ENCODE measurements at regions not wholly inside any gene's neighbourhood (a gene's known extent, or its start where the extent isn't known, plus 50 kb on each side); places are given as distances from the start of the nearest gene placed in this dataset.

DNA sequence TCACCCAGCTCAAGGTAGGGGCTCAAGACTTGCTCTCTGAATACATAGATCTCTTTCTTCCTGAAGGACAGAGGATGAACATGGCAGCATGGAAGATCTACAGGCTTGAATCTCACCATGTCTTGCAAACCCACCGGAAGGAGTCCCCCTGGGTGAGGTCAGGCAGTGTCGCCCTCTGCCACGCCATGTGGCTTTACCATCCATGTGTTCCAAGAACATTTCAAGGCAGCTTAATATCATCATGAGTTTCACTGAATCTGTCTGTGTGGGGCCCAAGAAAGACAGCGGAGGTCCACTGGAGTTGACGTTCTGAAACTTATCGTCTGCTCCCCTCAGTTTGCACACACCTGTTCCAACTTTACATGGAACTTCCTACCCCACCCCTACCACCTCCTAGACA lies 1202.6 kb downstream of the TBC1D22A start:
- H3K18ac ChIP-seq (ENCODE audit: low read depth, low read length): no peak overlapping the region

More for the DNA sequence above, 1202.6 kb downstream of the TBC1D22A start:
- H3K9me3 ChIP-seq (ENCODE audit: control insufficient read depth, insufficient read depth, low read length): peaks cover 37% of the 10 kb centered on the region
- ATAC-seq (ENCODE audit: low read depth) (no peak), DNase-seq (no peak)
- H3K4me3 ChIP-seq (ENCODE audit: insufficient read depth, low read depth, low read length): no peak overlapping the region
- no peak overlapping the region for H2BK120ac ChIP-seq (ENCODE audit: low read depth, low read length)
- H3K36me3 ChIP-seq (ENCODE audit: control insufficient read depth, insufficient read depth, low read length): no peaks in the 10 kb centered on the region
- no peak overlapping the region for H3K23ac ChIP-seq (ENCODE audit: low read depth, low read length)
- no peak overlapping the region for H2BK15ac ChIP-seq (ENCODE audit: low read depth, low read length)
- BruUV-seq (replicated peaks): no TSS peak
- H2AK9ac ChIP-seq (replicated peaks; ENCODE audit: low read depth, low read length, poor library complexity): no peak overlapping the region
- POLR2A ChIA-PET (ENCODE audit: unreplicated experiment): no interaction called here
- no peaks in the 10 kb centered on the region for H3K4me1 ChIP-seq (ENCODE audit: control insufficient read depth, insufficient read depth, low read length)
- dilution Hi-C loops (cut with HindIII; ENCODE audit: low sequenced_read_pairs, unreplicated experiment) (no loop called here), intact Hi-C loops (cut with micrococcal nuclease) (no loop called here), in situ Hi-C loops (cut with MboI; ENCODE audit: low sequenced_read_pairs) (no loop called here)
- no peak overlapping the region for H3K4ac ChIP-seq (ENCODE audit: low read depth, low read length)
- H3K79me1 ChIP-seq (ENCODE audit: low read depth in 1 of 2, low read length in 2 of 2): no peaks in the 10 kb centered on the region
- no peaks in the 10 kb centered on the region for H3K9me1 ChIP-seq (ENCODE audit: insufficient read depth, low read length)
- no peak overlapping the region for H3K14ac ChIP-seq (replicated peaks; ENCODE audit: low read depth, low read length)
- H3K27ac ChIP-seq (ENCODE audit: insufficient read depth, low read length): no peak overlapping the region
- H4K20me1 ChIP-seq (ENCODE audit: insufficient read depth, low read length): no peaks in the 10 kb centered on the region
- no peak overlapping the region for H2AK5ac ChIP-seq (ENCODE audit: low read depth, low read length)
- WGBS, 2 experiments (ENCODE audit: extremely low coverage in 2 of 2, insufficient read length in 1 of 2): no CpG with 5 or more reads among the region's 6 CpGs
- no peak overlapping the region for H3K9ac ChIP-seq (ENCODE audit: low read depth, low read length)
- TF ChIP-seq RCOR1 (IDR thresholded peaks at IDR 0.05; ENCODE audit: insufficient replicate concordance, low read length) (no peak), RFX5 (IDR thresholded peaks at IDR 0.05; ENCODE audit: low read depth, low read length) (no peak), POLR2A (IDR thresholded peaks at IDR 0.05; ENCODE audit: low read depth, low read length) (no peak), RAD21 (IDR thresholded peaks at IDR 0.05; ENCODE audit: low read length) (no peak), CEBPB (IDR thresholded peaks at IDR 0.05; ENCODE audit: low read depth, low read length) (no peak), MAZ (IDR thresholded peaks at IDR 0.05; ENCODE audit: borderline replicate concordance, low read depth, low read length) (no peak)
- TF ChIP-seq, protein P1, sequence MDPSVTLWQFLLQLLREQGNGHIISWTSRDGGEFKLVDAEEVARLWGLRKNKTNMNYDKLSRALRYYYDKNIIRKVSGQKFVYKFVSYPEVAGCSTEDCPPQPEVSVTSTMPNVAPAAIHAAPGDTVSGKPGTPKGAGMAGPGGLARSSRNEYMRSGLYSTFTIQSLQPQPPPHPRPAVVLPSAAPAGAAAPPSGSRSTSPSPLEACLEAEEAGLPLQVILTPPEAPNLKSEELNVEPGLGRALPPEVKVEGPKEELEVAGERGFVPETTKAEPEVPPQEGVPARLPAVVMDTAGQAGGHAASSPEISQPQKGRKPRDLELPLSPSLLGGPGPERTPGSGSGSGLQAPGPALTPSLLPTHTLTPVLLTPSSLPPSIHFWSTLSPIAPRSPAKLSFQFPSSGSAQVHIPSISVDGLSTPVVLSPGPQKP (IDR thresholded peaks at IDR 0.05; ENCODE audit: borderline replicate concordance, low read depth, low read length): no peak
- no peak overlapping the region for H4K8ac ChIP-seq (ENCODE audit: low read depth in 2 of 2, low read length in 2 of 2)
- H3K56ac ChIP-seq (ENCODE audit: extremely low read depth, insufficient read depth, low read length): no peak overlapping the region
- no peak overlapping the region for H4K5ac ChIP-seq (ENCODE audit: low read depth, low read length)
- H2AFZ ChIP-seq (replicated peaks; ENCODE audit: low read length, poor library complexity): no peak overlapping the region
- no peak overlapping the region for H3K4me2 ChIP-seq (ENCODE audit: low read depth, low read length)
- H4K91ac ChIP-seq (ENCODE audit: insufficient read depth, low read depth, low read length): no peak overlapping the region
- H2BK5ac ChIP-seq (ENCODE audit: low read depth, low read length, poor library complexity, severe bottlenecking): no peak overlapping the region
- H3K27me3 ChIP-seq (ENCODE audit: control insufficient read depth, insufficient read depth, low read length): no peaks in the 10 kb centered on the region
- CTCF ChIA-PET: no interaction called here
- H2BK20ac ChIP-seq (ENCODE audit: low read depth, low read length): no peak overlapping the region

Measured in IMR-90 (cell line).